SK-N-MC (cell line): ENCODE measurements at regions not wholly inside any gene's neighbourhood (a gene's known extent, or its start where the extent isn't known, plus 50 kb on each side); places are given as distances from the start of the nearest gene placed in this dataset.

Experiments
- EZH2 ChIP-seq: fragments of 200-600 bp; sonication (generic); IDR thresholded peaks from one replicate; pipeline ENCODE4 v1.6.1; 2017; ENCODE audit warnings: antibody characterized with exemption
- POLR2AphosphoS5 ChIP-seq: IDR thresholded peaks from 2 replicates; pipeline ENCODE4 v1.6.1; 2012; ENCODE audit warnings: mild to moderate bottlenecking, low read depth, low read length, borderline replicate concordance

GRCh38 chr1:208864366-208864965 is 620.3 kb upstream of the PLXNA2 start:
- TF ChIP-seq EZH2 (no peak), POLR2AphosphoS5 (no peak)
